GM18505 (cell line): ENCODE measurements at regions not wholly inside any gene's neighbourhood (a gene's known extent, or its start where the extent isn't known, plus 50 kb on each side); places are given as distances from the start of the nearest gene placed in this dataset.
"Not testable (repeated sequence)": the region's sequence is repeated elsewhere in the genome, so short reads cannot be mapped to it uniquely, and the experiment has no call there.

ENCODE experiments used
- ATAC-seq: cut with Tn5 transposase; IDR thresholded peaks from one replicate; pipeline ENCODE4 v1.9.1; 2021; ENCODE audit not compliant: unreplicated experiment
- POLR2A ChIP-seq: IDR thresholded peaks from 4 replicates; pipeline ENCODE4 v1.6.1; 2011; ENCODE audit warnings: borderline replicate concordance; ENCODE audit not compliant: insufficient read depth, insufficient read length; ENCODE audit errors: extremely low read depth

DNA sequence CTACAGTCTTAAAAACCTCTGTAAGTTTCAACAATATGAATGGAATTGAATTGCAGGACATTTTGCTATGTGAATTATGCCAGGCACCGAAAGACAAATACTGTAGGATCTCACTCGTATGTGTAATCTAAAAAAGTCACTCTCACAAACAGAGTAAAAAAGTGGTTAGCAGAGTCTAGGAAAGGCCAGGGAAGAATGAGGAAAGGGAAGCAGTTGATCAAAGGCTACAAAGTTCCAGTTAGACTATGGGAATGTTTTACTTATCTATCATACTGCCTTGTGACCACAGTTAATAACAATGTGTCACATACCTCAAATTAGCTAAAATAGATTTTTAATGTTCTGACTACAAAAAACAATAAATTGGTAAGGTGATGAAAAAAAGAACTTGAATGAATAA lies 565.4 kb upstream of the BRINP3 start:
- no peak for ATAC-seq
- TF ChIP-seq POLR2A, result no peak

DNA sequence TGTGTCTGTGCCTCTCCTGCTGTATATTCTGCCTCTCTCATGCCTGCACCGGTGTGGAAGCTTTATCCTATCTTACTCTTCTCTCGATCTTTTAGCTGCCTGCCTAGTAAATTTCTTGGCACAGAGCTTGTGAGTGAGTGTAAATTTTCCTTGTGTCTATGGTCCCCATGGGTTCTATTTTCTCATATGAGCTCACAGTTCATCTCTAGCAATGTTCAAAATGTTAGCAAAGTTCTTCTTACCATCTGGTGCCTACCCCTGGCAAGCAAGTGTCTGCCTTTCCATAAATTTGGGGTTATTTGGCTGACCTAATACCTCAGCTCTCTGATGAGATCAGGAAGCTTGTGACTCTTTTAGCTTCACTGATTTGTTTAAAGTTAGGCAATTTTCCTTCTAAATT lies 572.1 kb upstream of the BRINP3 start:
- TF ChIP-seq POLR2A, result no peak
- no peak for ATAC-seq

- no peak for TF ChIP-seq POLR2A
- no peak for ATAC-seq
These were observed 575.2 kb upstream of the BRINP3 start for GRCh38 chr1:191052888-191053287.

DNA sequence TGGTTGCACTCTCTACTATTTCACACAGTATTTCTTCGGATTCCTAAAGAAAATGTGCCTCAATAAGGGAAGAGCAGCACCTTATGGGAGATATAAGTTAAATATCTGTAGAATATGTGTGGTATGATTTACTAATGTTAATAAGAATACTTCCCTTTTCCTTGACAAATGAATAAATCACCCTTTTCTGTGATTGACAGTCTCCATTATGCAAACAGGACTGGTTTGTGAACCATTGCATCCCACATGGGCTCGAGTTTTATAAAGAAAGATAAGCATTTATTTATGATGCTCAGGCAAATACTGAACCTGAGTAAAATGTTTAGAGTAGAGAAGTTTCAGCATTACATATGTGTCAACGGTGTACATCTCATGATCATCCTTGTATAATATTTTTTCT lies 587.7 kb upstream of the BRINP3 start:
- TF ChIP-seq POLR2A, result no peak

GRCh38 chr1:191065771-191066170 lies 588.1 kb upstream of the BRINP3 start:
- ATAC-seq, result no peak
- no peak for TF ChIP-seq POLR2A

More for the DNA sequence above, 587.7 kb upstream of the BRINP3 start:
- no peak for ATAC-seq

GRCh38 chr1:191074881-191075280 lies 597.2 kb upstream of the BRINP3 start:
- no peak for ATAC-seq
- no peak for TF ChIP-seq POLR2A

- not testable (repeated sequence) for ATAC-seq
These were observed 605.4 kb upstream of the BRINP3 start for GRCh38 chr1:191083090-191083489.

DNA sequence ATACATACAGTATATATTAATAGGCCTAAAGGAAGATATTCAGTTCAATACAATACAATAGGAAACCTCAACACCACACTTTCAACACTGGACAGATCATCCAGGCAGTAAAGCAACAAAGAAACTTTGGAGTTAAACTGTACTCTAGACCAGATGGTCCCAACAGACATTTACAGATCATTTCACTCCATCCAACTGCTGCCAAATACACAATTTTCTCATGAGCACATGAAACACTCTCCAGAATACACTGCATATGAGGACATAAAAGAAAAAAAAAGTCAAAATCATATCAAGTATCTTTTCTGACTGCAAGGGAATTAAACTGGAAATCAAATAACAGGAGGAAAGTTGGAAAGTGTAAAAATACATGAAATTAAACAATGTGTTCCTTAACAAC lies 607.5 kb upstream of the BRINP3 start:
- ATAC-seq, result no peak
- no peak for TF ChIP-seq POLR2A

DNA sequence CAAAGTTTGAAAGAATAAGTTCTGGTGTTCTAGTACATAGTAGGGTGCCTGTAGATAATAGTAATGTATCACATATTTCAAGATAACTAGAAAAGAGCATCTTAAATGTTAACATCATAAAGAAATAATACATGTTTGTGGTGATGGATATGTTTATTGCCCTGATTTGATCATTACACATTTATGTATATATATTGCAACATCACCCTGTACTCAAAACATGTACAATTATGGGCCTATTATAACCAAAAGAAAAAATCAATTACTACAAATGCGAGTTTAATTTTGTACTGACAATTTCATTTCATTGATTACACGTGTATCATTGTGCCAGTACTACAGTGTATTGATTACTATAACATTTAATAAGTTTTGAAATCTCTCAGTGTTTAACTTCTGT lies 609.2 kb upstream of the BRINP3 start:
- no peak for ATAC-seq
- TF ChIP-seq POLR2A, result no peak

GRCh38 chr1:191096405-191096804 lies 618.7 kb upstream of the BRINP3 start:
- ATAC-seq, result no peak
- TF ChIP-seq POLR2A, result no peak

DNA sequence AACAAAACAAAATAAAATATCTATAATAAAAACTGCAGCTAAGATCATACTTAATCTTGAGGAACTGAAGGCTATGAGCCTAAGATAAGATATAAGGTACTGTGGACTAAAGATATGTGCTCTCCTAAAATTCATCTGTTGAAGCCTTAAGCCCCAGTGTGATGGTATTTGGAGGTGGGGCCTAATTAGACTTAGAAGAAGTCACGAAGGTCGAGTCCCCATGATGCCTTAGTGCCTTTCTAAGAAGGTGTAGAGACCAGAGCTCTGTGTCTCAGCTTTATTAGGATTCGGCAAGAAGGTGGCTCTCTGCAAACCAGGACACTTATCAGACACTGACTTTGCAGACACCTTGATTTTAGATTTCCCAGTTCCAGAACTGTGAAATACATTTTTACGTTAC lies 622.0 kb upstream of the BRINP3 start:
- no peak for TF ChIP-seq POLR2A
- ATAC-seq, result no peak

GRCh38 chr1:191101960-191102359 lies 624.3 kb upstream of the BRINP3 start:
- ATAC-seq, result no peak
- TF ChIP-seq POLR2A, result no peak

DNA sequence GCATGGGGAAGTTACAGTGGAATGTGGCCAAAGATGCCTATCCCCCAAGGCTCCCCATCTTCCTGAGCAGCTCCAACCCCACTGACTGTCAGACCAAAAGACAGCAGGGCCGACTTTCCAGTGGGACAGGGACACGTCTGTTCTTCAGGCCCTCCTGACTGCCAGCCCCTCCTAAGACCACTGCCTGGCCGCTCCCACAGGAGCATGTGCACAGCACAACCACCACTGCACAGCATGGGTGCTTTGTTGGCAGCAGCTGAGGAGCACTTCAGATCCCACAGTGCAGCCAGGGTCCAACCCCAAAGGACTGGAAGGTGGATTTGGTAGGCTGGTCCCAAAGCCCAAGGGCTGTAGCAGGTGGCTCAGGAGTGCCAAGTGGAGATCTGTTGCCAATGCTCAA lies 648.3 kb upstream of the BRINP3 start:
- no peak for ATAC-seq

DNA sequence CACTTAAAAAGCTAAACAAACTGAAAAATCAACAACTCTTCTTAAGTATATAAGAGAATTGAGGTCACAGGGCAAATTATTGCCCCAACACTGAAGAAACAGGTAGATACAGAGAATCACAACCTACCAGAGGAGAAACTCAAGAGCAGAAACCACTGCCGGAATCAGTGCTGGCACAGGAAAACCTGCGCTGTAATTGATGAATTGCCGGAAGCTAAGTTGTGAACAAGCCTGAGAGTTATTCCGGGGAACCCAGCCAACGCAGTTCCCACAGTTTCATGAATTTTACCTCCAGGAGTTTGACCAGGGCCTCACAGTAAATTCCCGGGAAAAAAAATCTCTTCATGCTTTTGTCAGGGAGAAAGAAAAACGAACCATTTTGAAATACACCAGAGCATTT lies 657.1 kb upstream of the BRINP3 start:
- TF ChIP-seq POLR2A, result no peak
- ATAC-seq, result no peak

More for the DNA sequence above, 648.3 kb upstream of the BRINP3 start:
- TF ChIP-seq POLR2A, result no peak

DNA sequence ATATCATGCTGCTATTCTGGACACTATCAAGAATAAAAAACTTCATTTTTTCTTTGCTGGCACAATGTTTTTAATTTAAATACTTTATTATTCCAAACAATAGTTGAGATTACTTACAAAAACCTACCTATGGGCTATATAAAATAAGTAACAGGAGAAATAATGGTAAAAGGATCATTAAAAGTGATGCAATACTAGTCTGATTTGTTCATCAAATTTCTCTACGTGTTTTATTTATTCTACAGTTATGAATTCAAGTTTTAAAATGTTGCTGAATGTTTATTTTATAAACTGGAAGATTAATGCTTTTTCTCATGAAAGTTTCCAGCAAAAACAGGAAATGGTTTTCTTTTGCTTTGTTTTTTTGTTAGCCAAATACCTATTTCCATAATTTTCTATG lies 662.4 kb upstream of the BRINP3 start:
- ATAC-seq, result no peak
- no peak for TF ChIP-seq POLR2A
